Omental fat pad (tissue), 3 donors: ENCODE measurements at regions not wholly inside any gene's neighbourhood (a gene's known extent, or its start where the extent isn't known, plus 50 kb on each side); places are given as distances from the start of the nearest gene placed in this dataset.

Experiments
- ATAC-seq: fragments of 150-250 bp; one replicate; pipeline ENCODE4 v1.9.1; 2016; ENCODE audit warnings: mild to moderate bottlenecking, moderate library complexity; ENCODE audit not compliant: low FRiP score
- DNase-seq: peaks from one replicate; pipeline ENCODE4 v3.0.0-alpha.2; 2019; ENCODE audit warnings: low spot score
- TF ChIP-seq, protein P1 (sequence below), 3 donors: fragments of 450-650 bp; IDR thresholded peaks; one replicate each; pipeline ENCODE4 v1.5.1; 2016 to 2017; ENCODE audit warnings: antibody characterized with exemption in 3 of 3, mild to moderate bottlenecking in 3 of 3, moderate library complexity in 2 of 3

DNA sequence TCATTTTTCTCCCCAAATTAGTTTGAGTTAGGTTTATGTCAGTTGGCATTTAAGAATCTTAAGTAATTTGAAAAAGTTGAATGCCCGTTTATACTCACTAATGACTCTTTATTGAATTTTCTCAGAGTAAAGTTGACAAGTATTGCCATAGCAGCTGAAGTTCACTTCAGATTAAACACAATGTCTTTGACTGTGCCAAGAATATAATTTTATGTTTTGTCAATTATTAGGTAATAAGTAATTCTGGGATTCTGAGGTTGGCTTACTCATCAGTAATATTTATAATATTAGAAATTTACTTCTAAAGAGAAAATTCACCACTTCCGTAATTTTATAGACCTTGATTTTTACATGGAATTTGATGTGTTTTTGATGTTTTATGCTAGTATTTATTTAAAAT is 369.3 kb upstream of the TMPRSS15 start:
- no peak for DNase-seq
- ATAC-seq: peak; percentile 78
- TF ChIP-seq, protein P1, sequence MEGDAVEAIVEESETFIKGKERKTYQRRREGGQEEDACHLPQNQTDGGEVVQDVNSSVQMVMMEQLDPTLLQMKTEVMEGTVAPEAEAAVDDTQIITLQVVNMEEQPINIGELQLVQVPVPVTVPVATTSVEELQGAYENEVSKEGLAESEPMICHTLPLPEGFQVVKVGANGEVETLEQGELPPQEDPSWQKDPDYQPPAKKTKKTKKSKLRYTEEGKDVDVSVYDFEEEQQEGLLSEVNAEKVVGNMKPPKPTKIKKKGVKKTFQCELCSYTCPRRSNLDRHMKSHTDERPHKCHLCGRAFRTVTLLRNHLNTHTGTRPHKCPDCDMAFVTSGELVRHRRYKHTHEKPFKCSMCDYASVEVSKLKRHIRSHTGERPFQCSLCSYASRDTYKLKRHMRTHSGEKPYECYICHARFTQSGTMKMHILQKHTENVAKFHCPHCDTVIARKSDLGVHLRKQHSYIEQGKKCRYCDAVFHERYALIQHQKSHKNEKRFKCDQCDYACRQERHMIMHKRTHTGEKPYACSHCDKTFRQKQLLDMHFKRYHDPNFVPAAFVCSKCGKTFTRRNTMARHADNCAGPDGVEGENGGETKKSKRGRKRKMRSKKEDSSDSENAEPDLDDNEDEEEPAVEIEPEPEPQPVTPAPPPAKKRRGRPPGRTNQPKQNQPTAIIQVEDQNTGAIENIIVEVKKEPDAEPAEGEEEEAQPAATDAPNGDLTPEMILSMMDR (IDR thresholded peaks at IDR 0.05): no peak

DNA sequence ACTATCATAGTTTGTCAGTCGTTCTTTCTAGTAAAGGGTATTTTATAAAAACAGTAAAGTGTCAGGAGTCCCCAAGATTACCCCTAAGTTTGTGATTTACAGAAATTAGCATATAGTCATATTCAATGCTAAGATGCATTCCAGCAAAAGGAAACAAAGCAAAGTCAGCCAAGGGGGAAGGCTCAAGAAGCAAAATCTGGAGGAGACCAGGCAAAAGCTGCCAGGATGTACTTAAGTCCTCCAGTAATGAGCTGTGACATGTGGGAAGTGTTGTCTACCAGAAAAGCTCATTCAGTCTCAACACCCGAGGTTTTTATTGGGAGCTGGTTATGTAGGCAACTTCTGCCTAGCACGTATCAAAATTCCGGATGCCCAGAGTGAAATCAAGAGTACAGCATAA is 373.4 kb upstream of the TMPRSS15 start:
- ATAC-seq (no peak), DNase-seq (no peak)
- TF ChIP-seq, protein P1 (IDR thresholded peaks at IDR 0.05): no peak

DNA sequence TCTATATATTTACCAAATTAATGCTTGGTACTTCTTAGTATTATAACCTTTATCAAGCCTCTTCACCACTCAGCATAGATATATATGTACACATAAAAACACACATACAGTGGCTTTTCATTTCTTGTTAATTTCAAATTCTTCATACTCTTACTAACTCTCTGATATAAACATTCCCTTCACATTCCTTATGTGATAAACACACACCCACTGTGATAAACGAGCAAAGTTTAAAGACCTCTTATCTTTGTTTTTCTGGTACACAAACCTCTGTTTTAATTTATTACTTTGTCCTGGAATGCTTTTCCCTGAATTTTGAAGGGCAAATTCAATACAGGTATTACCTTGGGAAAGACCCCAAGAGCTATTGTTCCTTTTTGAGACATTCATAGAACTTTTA is 379.1 kb upstream of the TMPRSS15 start:
- ATAC-seq (no peak), DNase-seq (no peak)
- TF ChIP-seq, protein P1 (IDR thresholded peaks at IDR 0.05): no peak

DNA sequence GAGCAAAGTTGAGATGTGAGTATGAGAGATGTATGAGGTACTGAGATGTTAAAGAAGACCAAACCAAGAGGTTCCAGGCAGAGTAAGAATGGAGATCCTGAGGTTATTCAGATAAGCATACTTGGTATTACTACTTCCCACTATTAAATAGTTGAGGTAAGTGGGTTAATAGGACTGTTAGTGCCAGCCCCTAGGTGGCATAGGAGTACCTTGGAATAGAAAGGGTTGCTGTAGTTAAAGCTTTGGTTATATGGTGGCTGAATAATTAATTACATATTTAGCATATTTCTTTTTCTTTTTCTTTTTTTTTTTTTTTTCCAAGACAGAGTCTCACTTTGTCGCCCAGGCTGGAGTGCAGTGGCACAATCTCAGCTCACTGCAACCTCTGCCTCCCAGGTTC is 397.9 kb upstream of the TMPRSS15 start:
- DNase-seq: no peak
- TF ChIP-seq, protein P1 (IDR thresholded peaks at IDR 0.05): no peak
- no peak for ATAC-seq

DNA sequence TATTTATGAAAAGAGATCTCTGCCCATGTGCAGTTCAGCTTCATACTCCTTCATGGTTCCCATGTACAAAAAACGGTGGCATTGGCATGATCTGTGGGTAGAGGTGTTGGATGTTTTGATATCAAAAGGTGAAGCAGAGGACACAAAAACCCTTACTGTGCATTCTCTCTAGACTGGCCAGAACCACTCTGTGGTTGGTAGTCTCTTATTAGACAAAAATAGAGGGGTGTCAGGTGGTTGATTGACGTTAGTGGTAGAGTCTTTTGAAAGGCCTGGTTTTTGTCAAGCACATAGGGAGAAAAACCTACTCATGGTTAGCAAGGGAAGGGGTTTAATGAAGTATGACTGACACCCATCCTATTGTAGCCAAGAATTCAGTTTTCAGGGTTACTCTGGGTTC is 400.0 kb upstream of the TMPRSS15 start:
- ATAC-seq (no peak), DNase-seq (no peak)
- TF ChIP-seq, protein P1 (IDR thresholded peaks at IDR 0.05): no peak

DNA sequence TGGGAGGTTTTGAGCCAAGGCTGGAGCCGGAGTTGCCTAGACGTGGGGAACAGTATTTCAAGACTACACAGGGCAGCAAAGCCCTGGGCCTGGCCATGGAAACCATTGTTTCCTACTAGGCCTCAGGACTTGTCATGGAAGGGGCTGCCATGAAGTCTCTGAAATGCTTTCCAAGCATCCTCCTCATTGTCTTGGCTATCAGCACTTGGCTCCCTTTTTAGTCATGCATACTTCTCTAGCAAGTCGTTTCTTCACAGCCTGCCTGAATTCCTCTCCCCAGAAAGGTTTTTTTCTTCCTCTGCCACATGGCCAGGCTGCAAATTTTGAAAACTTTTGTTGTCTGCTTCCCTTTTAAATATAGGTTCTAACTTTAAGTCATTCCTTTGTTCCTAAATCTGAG is 406.6 kb upstream of the TMPRSS15 start:
- no peak for DNase-seq
- TF ChIP-seq, protein P1 (IDR thresholded peaks at IDR 0.05): no peak
- ATAC-seq: no peak

DNA sequence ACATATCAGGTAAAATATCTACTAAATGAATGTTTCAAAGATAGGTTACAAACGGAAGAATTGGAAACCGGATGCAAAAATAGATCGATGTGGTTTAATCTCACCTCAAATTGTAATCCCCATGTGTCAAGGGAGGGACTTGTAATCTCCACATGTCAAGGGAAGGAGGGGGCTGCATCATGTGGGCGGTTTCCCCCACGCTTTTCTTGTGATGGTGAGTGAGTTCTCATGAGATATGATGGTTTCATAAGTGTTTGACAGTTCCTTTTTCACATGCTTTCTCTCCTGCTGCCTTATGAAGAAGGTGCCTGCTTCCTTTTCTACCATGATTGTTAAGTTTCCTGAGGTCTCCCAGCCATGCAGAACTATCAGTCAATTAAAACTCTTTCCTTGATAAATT is 408.7 kb upstream of the TMPRSS15 start:
- ATAC-seq: no peak
- no peak for DNase-seq
- TF ChIP-seq, protein P1 (IDR thresholded peaks at IDR 0.05): no peak
